Testis (tissue), 2 donors: ENCODE measurements at regions not wholly inside any gene's neighbourhood (a gene's known extent, or its start where the extent isn't known, plus 50 kb on each side); places are given as distances from the start of the nearest gene placed in this dataset.
"Not testable (repeated sequence)": the region's sequence is repeated elsewhere in the genome, so short reads cannot be mapped to it uniquely, and the experiment has no call there.

Source experiments
- POLR2A ChIP-seq: fragments of 450-650 bp; IDR thresholded peaks from one replicate; pipeline ENCODE4 v1.6.1; 2017; ENCODE audit warnings: antibody characterized with exemption, mild to moderate bottlenecking, moderate library complexity
- TF ChIP-seq, protein P1 (sequence below), 3 experiments: fragments of 450-650 bp in 2 of 3; fragments of 200-600 bp in 1 of 3; sonication (generic) in 1 of 3; IDR thresholded peaks; one replicate each; pipeline ENCODE4 v1.5.1; 2016 to 2019; ENCODE audit warnings: antibody characterized with exemption in 3 of 3, mild to moderate bottlenecking in 2 of 3, moderate library complexity in 1 of 3

DNA sequence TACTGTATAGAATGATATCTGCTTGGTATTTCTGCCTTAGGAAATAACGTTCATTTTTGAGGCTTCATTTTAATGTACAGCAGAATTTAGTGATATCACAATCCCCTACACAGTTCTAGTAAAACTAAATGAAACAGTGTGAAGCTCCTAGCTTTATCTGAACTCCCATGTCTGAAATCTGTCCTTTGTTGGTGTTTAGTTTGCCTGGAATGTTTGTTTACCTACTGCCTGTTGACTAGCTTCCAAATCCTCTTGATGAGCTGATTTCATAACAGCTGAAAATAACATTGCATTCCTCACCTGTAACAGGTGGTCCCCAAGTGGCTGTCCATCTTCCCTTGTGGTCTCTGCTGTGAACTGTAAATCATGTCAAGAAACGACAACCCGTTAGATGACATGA lies 629.1 kb downstream of the TTLL7 start:
- TF ChIP-seq, protein P1, sequence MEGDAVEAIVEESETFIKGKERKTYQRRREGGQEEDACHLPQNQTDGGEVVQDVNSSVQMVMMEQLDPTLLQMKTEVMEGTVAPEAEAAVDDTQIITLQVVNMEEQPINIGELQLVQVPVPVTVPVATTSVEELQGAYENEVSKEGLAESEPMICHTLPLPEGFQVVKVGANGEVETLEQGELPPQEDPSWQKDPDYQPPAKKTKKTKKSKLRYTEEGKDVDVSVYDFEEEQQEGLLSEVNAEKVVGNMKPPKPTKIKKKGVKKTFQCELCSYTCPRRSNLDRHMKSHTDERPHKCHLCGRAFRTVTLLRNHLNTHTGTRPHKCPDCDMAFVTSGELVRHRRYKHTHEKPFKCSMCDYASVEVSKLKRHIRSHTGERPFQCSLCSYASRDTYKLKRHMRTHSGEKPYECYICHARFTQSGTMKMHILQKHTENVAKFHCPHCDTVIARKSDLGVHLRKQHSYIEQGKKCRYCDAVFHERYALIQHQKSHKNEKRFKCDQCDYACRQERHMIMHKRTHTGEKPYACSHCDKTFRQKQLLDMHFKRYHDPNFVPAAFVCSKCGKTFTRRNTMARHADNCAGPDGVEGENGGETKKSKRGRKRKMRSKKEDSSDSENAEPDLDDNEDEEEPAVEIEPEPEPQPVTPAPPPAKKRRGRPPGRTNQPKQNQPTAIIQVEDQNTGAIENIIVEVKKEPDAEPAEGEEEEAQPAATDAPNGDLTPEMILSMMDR (IDR thresholded peaks at IDR 0.05): not testable (repeated sequence)
- not testable (repeated sequence) for TF ChIP-seq POLR2A
